Activated T-cell treated with anti-CD3 and anti-CD28 coated beads, Interleukin-2, amount 50 U/mL, for 48 hours (primary cell): ENCODE measurements at regions not wholly inside any gene's neighbourhood (a gene's known extent, or its start where the extent isn't known, plus 50 kb on each side); places are given as distances from the start of the nearest gene placed in this dataset.

Experiments
- DNase-seq, 2 experiments: peaks; one replicate each; pipeline ENCODE4 v3.0.0-alpha.2; 2020

GRCh38 chr17:36817483-36818048 lies 119.7 kb upstream of the LHX1 start:
- DNase-seq, result no peak

- DNase-seq, result no peak
These were observed 119.0 kb upstream of the LHX1 start for GRCh38 chr17:36818134-36818825.

GRCh38 chr17:36823850-36824677 lies 113.2 kb upstream of the LHX1 start:
- no peak for DNase-seq

GRCh38 chr17:36824678-36825101 lies 112.6 kb upstream of the LHX1 start:
- DNase-seq, result no peak

- no peak for DNase-seq
These were observed 112.2 kb upstream of the LHX1 start for GRCh38 chr17:36825113-36825512.

- DNase-seq, result no peak
These were observed 111.8 kb upstream of the LHX1 start for GRCh38 chr17:36825521-36825920.

- no peak for DNase-seq
These were observed 111.3 kb upstream of the LHX1 start for GRCh38 chr17:36825951-36826350.

GRCh38 chr17:36827081-36827480 lies 110.2 kb upstream of the LHX1 start:
- no peak for DNase-seq

GRCh38 chr17:36829676-36830075 lies 107.6 kb upstream of the LHX1 start:
- DNase-seq, result no peak

GRCh38 chr17:36833279-36833678 lies 104.0 kb upstream of the LHX1 start:
- no peak for DNase-seq

GRCh38 chr17:36835036-36835435 lies 102.2 kb upstream of the LHX1 start:
- no peak for DNase-seq

- no peak for DNase-seq
These were observed 99.9 kb upstream of the LHX1 start for GRCh38 chr17:36837195-36837938.

GRCh38 chr17:36837939-36838272 lies 99.4 kb upstream of the LHX1 start:
- no peak for DNase-seq

GRCh38 chr17:36839256-36839655 lies 98.0 kb upstream of the LHX1 start:
- DNase-seq, result no peak

GRCh38 chr17:36840796-36841195 lies 96.5 kb upstream of the LHX1 start:
- DNase-seq, result no peak

- no peak for DNase-seq
These were observed 95.0 kb upstream of the LHX1 start for GRCh38 chr17:36842231-36842819.

GRCh38 chr17:36842963-36843558 lies 94.2 kb upstream of the LHX1 start:
- no peak for DNase-seq

GRCh38 chr17:36844013-36844412 lies 93.3 kb upstream of the LHX1 start:
- DNase-seq, result no peak

- no peak for DNase-seq
These were observed 92.7 kb upstream of the LHX1 start for GRCh38 chr17:36844601-36845000.

- no peak for DNase-seq
These were observed 91.4 kb upstream of the LHX1 start for GRCh38 chr17:36845916-36846315.

GRCh38 chr17:36846410-36847292 lies 90.6 kb upstream of the LHX1 start:
- DNase-seq, result no peak
